GM12865 (cell line): ENCODE measurements at regions not wholly inside any gene's neighbourhood (a gene's known extent, or its start where the extent isn't known, plus 50 kb on each side); places are given as distances from the start of the nearest gene placed in this dataset.

ENCODE experiments used
- DNase-seq: peaks from one replicate; pipeline ENCODE4 v3.0.0; 2010; ENCODE audit warnings: low read depth
- H3K4me3 ChIP-seq: 2 replicates; pipeline ENCODE4 v1.5.1; 2011; ENCODE audit warnings: mild to moderate bottlenecking, low read depth, low read length, control low read depth
- CTCF ChIP-seq: IDR thresholded peaks from 2 replicates; pipeline ENCODE4 v1.5.1; 2011; ENCODE audit warnings: low read length, control low read depth, low read depth, inconsistent platforms; ENCODE audit not compliant: insufficient read depth; ENCODE audit errors: missing control alignments

DNA sequence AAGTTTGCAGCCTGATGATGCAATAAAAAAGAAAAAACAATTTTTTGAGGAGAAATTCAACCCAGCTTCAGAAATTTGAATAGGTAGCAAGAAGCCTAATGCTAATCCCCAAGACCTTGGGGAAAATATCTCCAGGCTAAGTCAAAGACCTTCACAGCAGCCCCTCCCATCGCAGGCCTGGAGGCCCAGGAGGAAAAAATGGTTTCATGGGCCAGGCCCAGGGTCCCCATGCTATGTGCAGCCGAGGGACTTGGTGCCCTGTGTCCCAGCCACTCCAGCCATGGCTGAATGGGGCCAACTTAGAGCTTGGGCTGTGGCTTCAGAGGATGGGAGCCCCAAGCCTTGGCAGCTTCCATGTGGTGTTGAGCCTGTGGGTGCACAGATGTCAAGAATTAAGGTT lies 210.3 kb downstream of the SUCLA2 start:
- DNase-seq = no peak
- H3K4me3 ChIP-seq = no peak overlapping the region
- TF ChIP-seq CTCF = no peak

GRCh38 chr13:47788844-47789243 lies 212.2 kb downstream of the SUCLA2 start:
- TF ChIP-seq CTCF = no peak
- no peak for DNase-seq
- H3K4me3 ChIP-seq = no peak overlapping the region

DNA sequence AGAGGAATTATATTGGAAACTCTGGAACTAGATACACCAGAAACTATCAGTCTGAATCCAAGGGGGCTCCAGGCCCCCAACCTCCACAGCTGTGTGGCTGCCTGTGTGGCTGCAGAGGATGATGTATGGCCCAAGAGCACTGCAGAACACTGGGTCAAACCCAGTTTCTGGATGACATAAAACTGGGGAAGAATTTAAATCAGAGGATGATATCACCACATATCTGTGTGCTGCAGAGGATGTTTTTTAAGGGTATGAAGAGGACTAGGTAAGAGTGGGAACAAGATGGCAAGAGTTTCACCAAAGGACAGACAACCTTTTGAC lies 226.4 kb downstream of the SUCLA2 start:
- H3K4me3 ChIP-seq = no peak overlapping the region
- no peak for DNase-seq
- no peak for TF ChIP-seq CTCF

GRCh38 chr13:47764817-47765216 lies 236.3 kb downstream of the SUCLA2 start:
- no peak for TF ChIP-seq CTCF
- no peak overlapping the region for H3K4me3 ChIP-seq

DNA sequence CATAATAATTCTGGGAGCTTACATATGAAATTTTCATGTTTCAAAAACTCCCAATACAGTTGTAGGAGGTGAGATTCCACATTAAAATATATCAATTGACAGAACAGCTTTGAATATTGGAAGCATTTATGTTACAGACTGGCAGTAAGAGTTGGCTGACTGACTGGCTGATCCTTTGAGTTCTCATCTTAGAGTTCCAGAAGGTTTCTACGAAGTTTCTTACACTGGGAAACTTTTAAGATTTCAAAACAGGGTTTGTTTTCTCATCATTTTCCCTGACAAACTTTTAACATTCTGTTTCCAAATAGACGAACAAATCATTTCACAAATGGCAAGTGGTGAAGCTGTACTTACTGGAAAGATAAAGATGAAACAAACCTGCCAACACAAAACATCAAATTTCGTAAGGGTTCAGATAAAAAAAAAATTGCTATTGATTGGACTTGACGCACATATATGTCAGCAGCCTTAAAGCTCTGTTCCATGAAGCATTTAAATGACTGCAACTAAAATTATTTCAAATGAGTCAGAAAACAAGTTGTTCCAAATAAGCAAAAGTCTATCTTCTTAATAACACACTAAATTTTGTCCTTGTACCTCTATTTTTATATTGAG lies 243.5 kb downstream of the SUCLA2 start:
- DNase-seq = no peak
- no peak for TF ChIP-seq CTCF
- H3K4me3 ChIP-seq = no peak overlapping the region

More at GRCh38 chr13:47764817-47765216, 236.3 kb downstream of the SUCLA2 start:
- DNase-seq = no peak

GRCh38 chr13:47747901-47748300 lies 253.2 kb downstream of the SUCLA2 start:
- TF ChIP-seq CTCF = no peak
- DNase-seq = no peak
- H3K4me3 ChIP-seq = no peak overlapping the region

GRCh38 chr13:47726394-47726793 lies 274.7 kb downstream of the SUCLA2 start:
- TF ChIP-seq CTCF = no peak
- DNase-seq = no peak
- no peak overlapping the region for H3K4me3 ChIP-seq
